GM18951 (cell line): ENCODE measurements at regions not wholly inside any gene's neighbourhood (a gene's known extent, or its start where the extent isn't known, plus 50 kb on each side); places are given as distances from the start of the nearest gene placed in this dataset.
"Not testable (repeated sequence)": the region's sequence is repeated elsewhere in the genome, so short reads cannot be mapped to it uniquely, and the experiment has no call there.

ENCODE experiments used
- POLR2A ChIP-seq: IDR thresholded peaks from 4 replicates; pipeline ENCODE4 v1.6.1; 2011; ENCODE audit warnings: mild to moderate bottlenecking; ENCODE audit not compliant: insufficient read length, insufficient read depth; ENCODE audit errors: extremely low read depth
- in situ Hi-C: fragments of 300-500 bp; cut with MboI; formaldehyde crosslinking; loops from one replicate; pipeline ENCODE4 v1.12.0; 2022; ENCODE audit warnings: low sequenced_read_pairs, mixed read lengths, inconsistent platforms; ENCODE audit not compliant: unreplicated experiment

DNA sequence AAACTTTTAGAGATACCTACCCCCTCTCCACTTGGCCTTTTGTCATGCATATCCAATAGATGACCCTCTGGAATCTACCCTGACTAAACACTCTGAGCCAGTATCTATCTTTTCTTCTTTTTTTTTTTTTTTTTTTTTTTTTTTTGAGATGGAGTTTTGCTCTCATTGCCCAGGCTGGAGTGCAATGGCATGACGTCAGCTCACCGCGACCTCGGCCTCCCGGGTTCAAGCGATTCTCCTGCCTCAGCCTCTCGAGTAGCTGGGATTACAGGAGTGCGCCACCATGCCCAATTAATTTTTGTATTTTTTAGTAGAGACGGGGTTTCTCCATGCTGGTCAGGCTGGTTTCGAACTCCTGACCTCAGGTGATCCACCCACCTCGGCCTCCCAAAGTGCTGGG lies 50.8 kb upstream of the GRIN2B start:
- in situ Hi-C loops, result not testable (repeated sequence)

DNA sequence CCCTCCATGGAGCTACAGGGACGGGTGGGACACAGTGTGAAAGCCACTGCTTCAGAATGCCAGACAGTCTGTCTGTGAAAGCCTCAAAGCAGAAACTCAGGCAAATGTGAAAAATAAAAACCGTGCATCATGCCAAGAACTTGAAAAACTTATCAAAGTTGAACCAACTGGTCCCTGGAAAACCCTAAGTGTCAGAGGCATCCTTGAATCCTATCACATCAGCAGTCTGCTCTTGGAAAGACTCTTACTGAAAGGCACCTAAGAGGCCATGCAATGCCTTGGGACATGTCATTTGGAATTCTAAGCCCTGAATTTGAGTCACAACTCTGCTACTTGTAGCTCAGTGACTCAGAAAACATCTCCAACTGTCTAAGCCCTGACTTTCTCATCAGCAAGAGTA lies 62.4 kb upstream of the GRIN2B start:
- in situ Hi-C loops, result no loop called here
- no peak for TF ChIP-seq POLR2A

DNA sequence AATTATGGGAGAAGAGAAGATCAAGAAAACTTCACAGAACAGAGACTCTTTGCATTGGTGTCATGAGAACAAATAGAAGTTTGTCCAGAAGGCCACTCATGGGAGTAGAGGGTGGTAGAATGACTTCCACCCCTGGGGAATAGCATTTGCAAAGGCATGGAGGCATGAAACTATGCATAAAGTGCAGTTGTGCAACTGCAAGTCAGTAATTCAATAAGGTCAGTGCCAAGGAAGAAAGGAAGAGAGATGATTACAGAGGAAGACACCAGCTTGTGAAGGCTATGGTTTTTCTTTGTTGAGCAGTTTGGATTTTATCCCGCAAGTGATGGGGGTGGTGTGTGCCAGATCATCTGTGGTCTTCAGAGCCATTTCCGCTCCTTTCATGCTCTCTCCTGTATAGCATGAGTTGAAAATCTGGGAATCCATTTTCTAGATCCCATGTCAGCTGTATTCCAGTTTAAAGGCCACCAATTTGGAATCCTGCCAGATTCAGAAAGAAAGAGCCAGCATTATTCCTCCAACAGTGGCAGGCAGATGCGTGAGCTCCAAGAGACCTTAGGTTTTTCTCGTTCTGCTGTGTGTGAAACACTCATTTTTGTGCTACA lies 67.6 kb upstream of the GRIN2B start:
- in situ Hi-C loops, result no loop called here
- no peak for TF ChIP-seq POLR2A

GRCh38 chr12:14057895-14058294 lies 76.5 kb upstream of the GRIN2B start:
- no peak for TF ChIP-seq POLR2A
- in situ Hi-C loops, result no loop called here

DNA sequence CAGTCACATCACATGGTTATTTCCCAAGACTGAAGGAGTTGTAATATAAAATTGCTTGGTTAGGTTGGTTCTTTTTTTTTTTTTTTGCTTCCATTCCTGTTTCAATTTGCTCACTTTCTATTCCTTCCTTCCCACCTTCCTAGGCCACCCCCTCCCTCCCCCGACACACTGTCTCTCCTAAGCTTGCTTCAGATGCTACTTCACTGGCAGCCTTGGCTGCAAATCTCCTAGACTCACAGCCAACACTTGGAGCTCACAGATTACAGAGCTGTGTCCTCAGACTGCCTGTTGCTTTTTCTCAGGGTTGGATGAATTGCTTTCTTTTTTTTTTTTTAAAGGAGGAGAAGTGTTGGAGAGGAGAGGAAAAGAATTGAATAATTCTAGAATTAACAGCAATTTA lies 77.3 kb upstream of the GRIN2B start:
- no peak for TF ChIP-seq POLR2A
- in situ Hi-C loops, result no loop called here

GRCh38 chr12:14059548-14059947 lies 78.1 kb upstream of the GRIN2B start:
- no peak for TF ChIP-seq POLR2A
- in situ Hi-C loops, result no loop called here

GRCh38 chr12:14065616-14066015 lies 84.2 kb upstream of the GRIN2B start:
- in situ Hi-C loops, result no loop called here
- TF ChIP-seq POLR2A, result no peak

GRCh38 chr12:14066021-14066420 lies 84.6 kb upstream of the GRIN2B start:
- in situ Hi-C loops, result no loop called here
- TF ChIP-seq POLR2A, result no peak

DNA sequence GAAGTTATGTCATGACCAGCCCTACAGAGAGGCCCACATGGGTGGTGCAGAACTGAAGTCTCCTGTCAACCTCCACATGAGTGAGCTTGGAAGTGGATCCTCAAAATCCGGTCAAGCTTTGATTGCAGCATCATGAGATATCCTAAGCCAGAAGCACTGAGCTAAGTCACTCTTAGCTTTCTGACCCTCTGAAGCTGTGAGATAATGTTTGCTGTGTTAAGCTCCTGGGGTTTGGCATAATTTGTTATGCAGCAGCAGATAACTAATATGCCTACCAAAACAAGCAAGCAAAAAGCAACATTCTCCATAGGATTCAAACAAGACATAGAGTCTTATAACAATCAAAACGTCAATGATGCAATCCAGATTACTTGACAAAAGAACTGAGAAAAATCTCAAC lies 87.6 kb upstream of the GRIN2B start:
- no peak for TF ChIP-seq POLR2A
- in situ Hi-C loops, result no loop called here

- no peak for TF ChIP-seq POLR2A
- in situ Hi-C loops, result no loop called here
These were observed 90.4 kb upstream of the GRIN2B start for GRCh38 chr12:14071833-14072232.

DNA sequence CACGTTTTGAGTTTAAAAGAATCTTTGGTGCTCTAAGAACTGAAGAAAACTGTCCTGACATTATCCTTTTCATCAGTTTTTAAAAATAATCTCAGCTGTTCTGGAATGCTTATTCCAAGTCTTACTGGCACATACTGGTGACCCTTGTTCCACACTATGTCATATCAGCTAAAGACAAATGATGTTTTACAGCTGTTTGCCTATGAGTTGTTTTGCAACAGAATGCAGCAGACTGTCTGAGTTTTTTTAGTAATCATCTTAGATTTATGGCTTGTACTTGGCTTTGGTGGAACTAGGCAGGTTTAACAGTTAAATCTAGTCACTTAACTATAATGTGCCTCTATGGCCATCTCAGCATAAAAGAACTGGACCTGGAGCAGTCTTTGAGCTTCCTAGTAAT lies 91.6 kb upstream of the GRIN2B start:
- in situ Hi-C loops, result no loop called here
- no peak for TF ChIP-seq POLR2A

GRCh38 chr12:14075797-14076393 lies 94.5 kb upstream of the GRIN2B start:
- TF ChIP-seq POLR2A, result no peak
- in situ Hi-C loops, result no loop called here

DNA sequence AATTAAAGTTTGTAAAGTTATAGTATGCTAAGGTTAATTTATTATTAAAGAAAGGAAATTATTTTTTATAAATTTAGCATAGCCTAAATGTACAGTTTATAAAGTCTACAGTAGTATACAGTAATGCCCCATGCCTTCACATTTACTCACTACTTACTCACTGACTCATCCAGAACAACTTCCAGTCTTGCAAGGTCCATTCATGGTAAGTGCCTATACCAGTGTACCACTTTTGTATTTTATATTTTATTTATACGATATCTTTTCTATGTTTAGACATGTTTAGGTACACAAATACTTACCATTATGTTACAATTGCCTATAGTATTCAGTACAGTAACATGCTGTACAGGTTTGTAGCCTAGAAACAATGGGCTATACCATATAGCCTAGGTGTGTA lies 95.1 kb upstream of the GRIN2B start:
- TF ChIP-seq POLR2A, result no peak
- in situ Hi-C loops, result no loop called here

DNA sequence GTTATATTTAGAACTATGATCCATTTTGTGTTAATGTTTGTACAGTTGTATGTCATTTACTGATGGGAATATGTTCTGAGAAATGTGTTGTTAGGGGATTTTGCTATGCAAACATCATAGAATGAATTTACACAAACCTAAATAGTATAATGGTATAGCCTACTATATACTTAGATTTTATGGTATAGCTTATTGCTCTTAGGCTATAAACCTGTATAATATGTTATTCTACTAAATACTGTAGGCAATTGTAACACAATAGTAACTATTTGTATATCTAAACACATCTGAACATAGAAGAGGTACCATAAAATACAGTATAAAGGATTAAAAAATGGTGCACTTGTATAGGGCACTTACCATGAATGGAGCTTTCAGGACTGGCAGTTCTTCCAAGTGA lies 105.4 kb upstream of the GRIN2B start:
- in situ Hi-C loops, result no loop called here
- no peak for TF ChIP-seq POLR2A

GRCh38 chr12:14099994-14100393 lies 118.6 kb upstream of the GRIN2B start:
- in situ Hi-C loops, result no loop called here
- TF ChIP-seq POLR2A, result no peak

DNA sequence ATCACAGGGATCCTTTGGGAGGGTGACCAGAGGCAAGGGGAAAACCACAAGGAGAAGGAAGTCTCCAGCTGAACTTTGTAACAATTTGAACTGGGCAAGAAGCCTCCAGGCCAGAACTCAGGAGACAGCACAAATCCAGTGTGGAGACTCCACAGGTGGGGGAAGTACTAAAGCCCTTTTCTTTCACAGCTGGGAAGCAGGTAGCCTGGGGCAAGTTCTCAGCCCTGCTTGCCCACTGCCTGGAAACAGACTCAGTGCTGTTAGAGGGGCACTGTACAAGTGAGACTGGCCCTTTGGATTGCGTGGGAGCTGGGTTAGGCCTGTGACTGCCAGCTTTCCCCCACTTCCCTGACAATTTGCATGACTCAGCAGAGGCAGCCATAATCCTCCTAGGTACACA lies 120.2 kb upstream of the GRIN2B start:
- in situ Hi-C loops, result not testable (repeated sequence)
